ENCODE measurements at regions not wholly inside any gene's neighbourhood (a gene's known extent, or its start where the extent isn't known, plus 50 kb on each side); places are given as distances from the start of the nearest gene placed in this dataset.
"Not testable (repeated sequence)": the region's sequence is repeated elsewhere in the genome, so short reads cannot be mapped to it uniquely, and the experiment has no call there.

DNA sequence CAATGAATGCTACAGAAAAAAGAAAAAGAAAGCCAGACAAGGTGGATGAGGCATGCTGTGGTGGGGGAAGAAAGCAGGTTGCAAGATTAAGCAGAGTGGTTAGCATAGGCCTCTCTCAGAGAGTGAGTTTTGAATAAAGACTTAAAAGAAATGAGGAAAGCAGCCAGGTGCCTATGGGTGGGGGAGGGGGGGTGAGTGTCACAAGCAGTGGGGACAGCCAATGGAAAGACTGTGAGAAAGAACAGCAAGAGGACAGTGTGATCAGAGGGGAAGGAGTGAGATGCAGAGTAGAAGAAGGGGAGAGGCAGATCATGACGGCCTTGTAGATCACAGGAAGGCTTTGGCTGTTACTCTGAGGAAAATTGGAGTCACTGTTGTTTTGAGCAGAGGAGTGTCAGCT, 162.5 kb downstream of the SOX3 start:
- no peak for DNase-seq (ENCODE audit: low read depth in 2 of 2)

DNA sequence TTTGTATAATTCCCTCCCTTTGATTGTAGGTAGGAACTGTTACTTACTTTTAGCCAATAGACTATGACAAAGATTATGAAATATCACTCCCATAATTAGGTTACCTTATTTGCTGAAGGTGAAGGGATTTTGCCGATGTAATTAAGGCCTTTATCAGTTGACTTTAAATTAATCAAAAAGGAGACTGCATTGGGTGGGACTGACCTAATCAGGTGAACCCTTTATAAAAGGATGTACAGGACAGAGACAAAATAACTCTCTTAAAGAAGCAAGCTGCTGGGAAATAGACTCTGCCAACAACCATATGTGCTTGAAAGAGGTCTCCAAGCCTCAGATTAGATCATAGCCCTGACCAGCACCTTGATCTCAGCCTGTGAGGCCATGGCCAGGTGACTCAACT, 167.6 kb downstream of the SOX3 start:
- no peak for DNase-seq (ENCODE audit: low read depth in 2 of 2)

DNA sequence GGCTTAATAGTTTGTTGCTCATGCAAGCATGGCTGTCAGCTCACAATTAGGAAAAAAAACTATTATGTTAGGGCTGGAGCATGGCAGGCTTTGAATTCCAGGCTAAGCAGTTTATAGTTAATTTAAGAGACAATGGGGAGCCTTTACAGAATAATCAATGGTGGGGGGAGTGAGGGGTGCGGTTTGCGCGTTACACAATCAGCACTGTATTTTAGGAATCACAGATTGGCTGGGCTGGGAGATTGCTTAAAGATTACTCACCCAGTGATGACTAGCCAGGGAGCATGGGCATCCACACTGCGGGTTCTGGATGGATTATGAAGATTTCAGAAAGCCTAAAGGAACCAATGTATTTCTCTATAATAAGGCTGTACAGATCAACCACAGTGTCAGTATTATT, 186.6 kb downstream of the SOX3 start:
- no peak for DNase-seq (ENCODE audit: low read depth in 2 of 2)

DNA sequence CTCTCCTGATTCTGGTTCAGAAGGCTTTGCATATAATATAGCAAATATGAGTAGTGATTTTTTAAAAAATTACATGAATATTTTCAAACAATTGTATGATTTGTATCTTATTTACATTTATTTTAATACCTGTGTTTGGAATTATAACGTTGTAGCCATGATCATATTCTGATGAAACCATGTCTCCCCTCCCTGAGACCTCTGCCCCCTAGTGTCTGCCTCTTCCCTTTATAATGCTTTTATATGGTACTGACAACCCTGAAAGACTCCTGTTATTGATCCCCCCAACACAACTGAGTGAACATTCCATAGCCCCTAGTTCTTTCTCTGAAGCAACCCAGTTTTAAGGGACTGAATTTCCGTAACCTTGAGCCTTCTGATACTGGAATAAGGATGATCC, 187.4 kb downstream of the SOX3 start:
- no peak for DNase-seq (ENCODE audit: low read depth in 2 of 2)

DNA sequence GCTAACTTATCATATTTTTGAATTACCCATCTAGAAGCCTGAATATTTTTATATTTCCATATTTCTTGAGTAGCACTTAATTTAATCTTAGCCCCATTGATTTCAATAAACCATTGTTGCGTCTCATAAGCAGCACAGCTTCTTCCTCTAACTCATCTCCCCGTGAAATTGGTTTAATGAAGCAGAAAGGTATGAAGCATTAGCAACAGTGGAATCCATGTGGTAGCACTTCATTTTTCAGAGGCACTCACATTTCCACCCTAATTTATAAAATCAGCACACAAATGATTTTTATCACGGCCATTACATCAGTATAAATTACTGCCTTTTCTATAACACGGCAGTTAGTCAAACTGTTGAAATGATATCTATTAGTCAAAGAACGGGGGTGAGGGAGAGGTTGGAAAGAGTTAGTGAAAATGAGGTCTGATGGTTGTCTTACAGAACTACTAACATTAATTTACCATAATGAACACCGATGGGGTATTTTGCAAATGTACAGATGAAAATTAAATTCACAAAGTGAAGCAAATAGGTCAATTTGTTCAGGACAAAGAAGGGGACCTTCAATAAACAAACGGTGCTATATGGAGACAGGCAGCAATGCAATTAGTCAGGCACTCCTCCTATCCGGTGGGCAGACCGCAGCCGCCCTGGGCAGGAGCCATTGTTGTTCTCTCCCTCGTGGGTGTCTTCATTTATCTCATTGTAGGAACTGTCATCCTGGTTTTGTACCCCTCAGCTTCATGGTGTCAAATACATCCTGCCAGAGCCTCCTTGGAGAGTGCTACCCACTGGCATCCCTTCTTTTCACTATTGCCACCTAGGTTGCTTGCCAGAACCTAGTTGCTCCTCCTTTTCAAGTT, 205.7 kb downstream of the SOX3 start:
- DNase-seq (ENCODE audit: low read depth in 2 of 2): no peak

DNA sequence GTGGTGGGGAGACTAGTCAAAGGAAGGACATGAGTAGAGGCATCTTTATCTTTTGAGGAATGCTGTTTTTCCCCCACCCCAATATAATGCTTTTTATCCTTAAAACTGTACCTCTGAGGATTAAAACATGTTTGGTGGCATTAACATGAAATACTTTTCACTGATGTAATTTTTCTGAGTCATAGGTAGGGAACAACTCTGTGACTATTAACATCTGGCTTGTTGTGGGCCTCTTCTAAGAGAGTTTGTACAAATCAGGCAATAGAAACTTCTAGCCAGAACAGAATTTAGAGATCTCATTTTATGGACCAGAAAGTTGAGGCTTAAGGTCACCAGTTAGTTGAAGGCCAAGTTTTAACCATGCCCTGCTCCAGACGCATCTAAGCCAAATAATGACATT, 207.6 kb downstream of the SOX3 start:
- no peak for DNase-seq (ENCODE audit: low read depth in 2 of 2)

DNA sequence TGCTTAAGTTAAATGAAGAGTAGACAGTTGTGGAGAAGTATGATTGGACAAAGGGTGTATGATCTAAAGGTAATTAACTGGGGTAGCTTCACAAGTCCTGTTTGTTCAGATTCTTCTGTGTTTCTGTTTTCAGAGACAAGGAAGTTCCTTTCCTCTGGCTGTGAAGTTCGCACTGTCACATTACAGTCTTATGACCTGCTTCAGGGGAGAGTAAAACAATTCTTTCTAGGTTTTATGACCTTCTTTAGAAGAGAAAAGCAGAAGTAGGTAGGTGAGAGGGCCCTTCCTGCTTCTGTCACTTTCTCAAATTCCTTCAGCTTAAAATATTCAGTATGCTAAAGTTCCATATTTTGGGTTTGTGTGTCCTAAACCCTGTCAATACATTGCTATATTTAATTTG, 211.9 kb downstream of the SOX3 start:
- DNase-seq (ENCODE audit: low read depth in 2 of 2): no peak

DNA sequence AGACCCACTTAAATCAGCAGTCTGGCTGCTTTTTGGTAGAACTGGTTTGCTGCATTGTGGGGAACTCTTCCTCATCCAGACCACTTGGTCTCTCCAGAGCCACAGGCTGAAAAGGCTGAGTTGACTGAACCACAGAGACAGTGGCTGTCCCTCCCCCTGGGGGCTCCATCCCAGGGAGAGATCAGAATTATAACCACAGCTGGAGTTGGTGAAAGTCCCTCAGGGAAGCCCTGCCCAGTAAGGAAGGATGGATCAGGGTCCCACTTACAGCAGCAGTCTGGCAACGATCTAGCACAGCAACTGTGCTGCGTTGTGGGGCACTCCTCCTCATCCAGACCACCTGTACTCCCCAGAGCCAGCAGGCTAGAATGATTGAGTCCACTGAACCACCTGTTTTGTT, 212.7 kb downstream of the SOX3 start:
- DNase-seq (ENCODE audit: low read depth in 2 of 2): no peak

DNA sequence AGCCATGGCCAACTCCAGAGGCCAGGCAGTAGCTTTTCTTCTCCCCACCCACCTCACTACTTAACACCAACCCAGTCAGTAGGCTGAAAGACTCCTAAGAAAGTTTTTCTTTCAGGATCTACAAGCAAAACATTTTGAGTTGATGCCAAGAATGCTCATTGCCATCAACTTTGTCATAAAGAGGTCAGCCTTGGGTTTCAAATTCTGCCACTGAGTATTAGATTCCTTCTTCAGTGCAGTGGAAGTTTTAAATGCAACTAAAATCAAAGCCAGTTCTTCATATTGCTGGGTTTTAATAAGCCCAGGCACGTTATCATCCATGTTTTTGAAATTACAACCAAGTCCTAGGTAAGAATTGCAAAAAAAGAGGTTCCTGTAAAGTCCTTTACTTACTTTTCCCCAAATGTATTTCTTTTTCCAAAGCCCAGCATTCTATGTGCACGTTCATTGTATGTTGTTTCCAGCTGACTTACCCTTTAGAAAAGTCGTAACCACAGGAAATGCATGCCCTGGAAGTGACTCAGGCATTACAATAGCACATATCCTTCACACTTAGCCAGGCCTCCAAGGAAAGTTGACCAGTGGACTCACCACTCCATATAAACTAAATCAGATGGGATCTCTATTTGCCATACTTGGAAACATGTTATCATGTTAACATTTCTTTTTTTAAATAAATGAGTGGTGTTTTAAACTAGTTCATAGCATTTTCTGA, 229.9 kb downstream of the SOX3 start:
- no peak for DNase-seq (ENCODE audit: low read depth in 2 of 2)

DNA sequence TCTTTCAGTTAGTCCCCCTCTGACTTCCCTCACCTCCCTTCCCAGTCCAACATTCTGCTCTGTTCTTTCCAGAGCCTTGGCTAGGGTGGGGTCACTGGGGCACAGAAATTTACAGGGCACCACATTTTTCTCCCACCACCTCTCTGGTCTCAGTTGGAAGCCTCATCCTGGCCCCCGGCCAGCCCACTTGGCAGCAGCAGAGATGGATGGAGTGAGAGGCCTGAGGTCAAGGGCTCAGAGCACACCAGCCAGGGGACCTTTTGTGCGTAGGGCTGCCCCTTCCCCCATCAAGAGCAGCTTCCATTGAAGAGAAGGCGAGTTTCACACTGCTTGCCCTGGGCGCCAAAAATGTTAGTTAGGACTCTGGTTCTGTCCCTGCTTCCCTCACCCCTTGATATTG, 230.9 kb downstream of the SOX3 start:
- DNase-seq (ENCODE audit: low read depth in 2 of 2): no peak

DNA sequence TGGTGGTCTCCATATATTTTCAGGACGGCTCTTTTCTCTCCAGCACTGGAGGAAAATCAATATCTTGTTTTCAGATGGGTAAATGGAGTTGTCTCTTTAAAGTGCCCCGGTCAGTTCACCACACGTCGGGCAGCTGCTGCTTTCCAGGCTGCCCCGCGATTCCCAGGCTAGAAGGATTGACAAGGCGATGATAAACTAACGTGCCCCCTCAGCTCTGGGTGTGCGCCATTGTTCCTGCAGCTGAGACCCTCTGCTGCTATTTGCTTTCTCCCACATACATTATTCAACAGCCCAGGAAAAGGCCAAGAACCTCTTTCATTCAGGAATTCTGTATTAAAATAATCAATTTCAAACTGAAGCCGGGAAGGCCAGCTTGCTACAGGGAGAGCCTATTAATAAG, 254.5 kb downstream of the SOX3 start:
- no peak for DNase-seq (ENCODE audit: low read depth in 2 of 2)

DNA sequence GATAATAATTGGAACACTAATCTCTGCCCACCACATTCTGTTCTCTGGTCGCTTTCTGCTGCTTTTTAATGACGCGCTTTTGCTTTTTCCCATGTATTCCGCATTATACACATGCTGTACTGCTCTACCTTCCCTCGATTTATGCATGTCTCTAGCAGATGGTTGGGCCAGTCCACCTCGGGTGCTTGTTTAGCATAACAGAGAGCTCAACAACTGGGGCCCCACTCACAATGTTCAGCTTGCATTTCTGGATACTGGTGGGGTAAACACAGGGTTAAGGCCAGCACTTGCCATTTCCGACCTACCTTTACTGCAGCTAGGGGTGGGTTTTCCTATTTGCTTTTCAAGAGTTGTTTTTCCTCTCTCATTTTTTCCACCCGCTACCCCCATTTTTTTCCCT, 255.8 kb downstream of the SOX3 start:
- DNase-seq (ENCODE audit: low read depth in 2 of 2): no peak

DNA sequence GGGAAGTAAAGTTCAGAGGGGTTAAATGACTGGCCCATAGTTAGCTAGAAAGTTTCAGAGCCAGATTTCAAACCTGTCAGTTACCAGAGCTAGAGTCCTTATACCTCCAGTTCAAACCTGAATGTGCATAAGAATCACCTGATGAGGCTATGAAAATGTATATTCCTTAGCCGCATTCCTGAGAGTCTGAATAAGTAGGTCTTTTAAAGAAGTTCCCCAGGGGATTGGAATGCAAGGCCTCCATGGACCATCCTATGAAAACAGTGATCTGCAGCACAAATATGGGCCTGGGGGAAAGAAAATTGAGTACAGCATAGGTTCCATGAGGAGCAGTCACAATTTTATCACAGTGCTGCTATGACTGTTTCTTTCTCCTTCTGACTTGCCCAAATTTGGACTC, 263.9 kb upstream of the CXorf66 start:
- DNase-seq (ENCODE audit: low read depth in 2 of 2): no peak

DNA sequence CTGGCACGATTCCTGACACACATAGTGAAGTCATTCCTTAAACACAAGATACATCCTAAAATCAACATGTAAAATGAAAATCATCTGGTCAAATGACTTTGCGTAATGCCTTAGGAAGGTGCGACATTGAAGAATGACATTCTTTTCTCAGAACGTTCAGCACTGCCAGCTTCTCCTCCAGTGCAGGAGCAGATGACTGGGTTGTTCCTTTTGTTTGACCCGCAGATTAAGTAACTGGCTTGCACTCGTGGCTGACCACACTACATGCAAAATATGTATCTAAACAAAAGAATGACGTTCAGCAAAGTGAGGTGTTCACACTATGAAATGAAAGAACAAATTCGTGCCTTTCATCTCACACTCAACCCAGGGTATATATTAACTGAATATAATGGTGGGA, 260.7 kb upstream of the CXorf66 start:
- DNase-seq (ENCODE audit: low read depth in 2 of 2): not testable (repeated sequence)

DNA sequence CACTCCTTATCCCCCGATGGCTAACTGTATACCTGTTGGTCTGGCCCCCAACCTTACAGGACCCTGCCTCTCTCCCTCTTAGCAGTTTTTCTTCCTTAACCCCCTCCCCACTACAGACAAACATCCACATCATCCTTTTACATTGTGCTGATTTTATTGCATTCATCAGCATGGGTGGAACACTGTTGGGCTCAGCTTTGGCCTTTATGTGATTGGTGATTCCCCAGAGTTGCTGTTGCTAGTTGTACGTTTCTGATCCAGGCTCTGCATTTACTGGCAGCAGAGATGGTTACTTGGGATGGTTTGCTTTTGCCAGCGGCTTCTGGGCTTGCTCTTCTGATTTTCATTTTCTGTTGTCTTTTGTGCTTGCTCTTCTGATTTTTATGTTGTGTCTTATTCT, 250.6 kb upstream of the CXorf66 start:
- DNase-seq (ENCODE audit: low read depth in 2 of 2): not testable (repeated sequence)

DNA sequence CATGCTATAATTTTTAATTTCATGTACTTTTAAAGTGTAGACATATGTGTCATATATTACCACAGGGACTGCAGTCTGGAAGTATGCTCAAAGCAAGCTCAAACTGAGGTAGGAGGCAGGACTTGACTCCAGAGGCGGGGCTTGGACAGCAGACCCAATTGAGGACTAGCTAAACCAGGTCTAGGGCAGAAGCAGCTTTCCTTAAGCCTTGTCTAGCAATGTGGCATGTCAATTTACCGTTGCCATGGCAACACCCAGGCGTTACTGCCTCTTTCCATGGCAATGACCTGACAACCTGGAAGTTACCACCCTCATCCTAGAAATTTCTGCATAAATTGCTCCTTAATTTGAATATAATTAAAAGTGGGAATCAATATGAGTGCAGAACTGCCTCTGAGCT, 249.2 kb upstream of the CXorf66 start:
- not testable (repeated sequence) for DNase-seq (ENCODE audit: low read depth in 2 of 2)

DNA sequence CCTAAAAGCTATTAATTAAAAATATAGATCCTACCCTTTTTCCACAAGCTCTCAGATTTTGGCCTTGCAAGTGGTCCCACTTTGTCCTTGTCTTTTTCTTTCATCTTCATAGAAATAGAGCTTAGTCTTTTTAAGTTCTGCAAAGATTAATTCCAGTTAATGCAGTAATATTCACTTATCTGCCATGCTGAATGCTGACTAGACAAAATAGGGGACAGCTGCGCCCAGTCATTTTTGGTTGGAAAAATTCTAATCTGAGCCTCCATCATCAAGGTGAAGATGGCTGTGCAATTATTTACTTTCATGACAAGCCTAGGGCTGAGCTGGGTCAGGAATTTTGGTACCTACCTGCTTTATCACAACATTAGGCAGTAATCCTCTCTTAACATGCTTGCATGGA, 241.3 kb upstream of the CXorf66 start:
- no peak for DNase-seq (ENCODE audit: low read depth in 2 of 2)

DNA sequence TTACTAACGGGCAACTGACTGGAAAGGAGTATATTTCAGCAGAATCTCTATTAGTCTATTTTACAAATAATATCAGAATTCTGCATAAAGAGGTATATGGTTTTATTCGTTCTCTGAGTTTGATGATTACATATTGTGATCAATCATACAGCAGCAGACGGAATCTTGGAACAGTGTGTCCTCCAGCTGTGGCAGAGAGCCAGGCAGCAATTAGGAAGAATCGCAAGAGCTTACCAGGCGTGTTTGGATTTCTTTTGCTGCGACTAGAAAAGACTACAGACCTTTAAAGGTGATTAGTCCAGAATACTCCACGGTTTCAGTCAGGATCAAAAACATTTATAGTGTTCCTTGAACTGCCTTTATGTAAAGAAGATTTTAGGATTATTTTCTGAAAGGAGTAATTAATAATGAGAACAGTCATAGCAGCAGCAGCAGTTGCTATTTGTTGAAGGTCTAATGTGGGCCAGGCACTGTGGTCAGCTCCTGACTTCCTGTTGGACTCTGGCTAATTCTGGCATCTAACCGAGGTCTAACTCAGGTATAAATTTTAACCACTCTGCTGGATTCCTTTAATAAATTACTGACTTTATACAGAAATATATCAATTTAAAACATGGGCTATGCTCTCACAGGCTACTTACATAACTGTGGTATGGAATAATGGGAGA, 225.3 kb upstream of the CXorf66 start:
- no peak for DNase-seq (ENCODE audit: low read depth in 2 of 2)

DNA sequence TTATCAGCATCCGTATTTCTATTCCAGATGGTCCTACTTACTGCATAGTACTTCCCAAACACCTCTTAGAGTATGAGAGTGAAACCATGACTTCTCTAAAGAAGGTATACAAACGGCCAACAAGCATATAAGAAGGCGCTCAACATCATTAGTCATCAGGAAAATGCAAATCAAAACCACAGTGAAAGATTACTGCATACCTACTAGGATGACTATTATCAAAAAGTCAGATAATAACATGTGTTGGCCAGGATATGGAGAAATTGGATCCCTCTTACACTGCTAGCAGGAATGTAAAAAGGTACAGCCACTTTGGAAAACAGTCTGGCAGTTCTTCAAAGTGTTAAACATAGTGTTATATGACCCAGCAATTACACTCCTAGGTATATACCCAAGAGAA, 215.3 kb upstream of the CXorf66 start:
- DNase-seq (ENCODE audit: low read depth in 2 of 2): no peak

DNA sequence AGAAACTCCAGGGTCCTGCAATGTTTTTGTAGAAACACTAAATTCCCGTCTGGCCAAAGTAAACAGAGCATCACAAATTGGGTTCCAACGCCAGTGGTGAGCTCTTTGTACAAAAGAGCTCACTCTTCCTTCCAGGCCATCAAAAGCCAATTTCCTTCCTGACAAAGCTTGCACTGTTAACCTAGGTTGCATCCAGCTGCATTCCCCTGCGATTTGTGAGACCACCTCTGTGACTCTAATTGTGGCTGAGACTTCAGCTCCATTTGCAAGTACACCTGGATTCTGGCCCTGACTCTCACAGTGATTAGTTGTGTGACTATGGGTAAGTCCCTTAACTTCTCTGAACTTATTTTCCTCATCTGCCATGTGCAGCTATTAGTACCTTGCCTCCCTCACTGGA, 212.5 kb upstream of the CXorf66 start:
- no peak for DNase-seq (ENCODE audit: low read depth in 2 of 2)

DNA sequence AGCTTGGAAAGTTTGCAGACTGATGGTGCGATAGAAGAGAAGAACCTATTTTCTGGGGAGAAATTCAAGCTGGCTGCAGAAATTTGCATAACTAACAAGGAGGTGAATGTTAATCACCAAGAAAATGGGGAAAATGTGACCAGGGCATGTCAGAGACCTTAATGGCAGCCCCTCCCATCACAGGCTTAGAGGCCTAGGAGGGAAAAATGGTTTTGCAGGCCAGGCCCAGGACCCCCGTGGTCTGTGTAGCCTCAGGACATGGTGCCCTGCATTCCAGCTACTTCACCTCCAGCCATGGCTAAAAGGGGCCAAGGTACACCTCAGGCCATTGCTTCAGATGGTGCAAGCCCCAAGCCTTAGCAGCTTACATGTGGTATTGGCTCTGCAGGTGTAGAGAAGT, 207.1 kb upstream of the CXorf66 start:
- DNase-seq (ENCODE audit: low read depth in 2 of 2): no peak

DNA sequence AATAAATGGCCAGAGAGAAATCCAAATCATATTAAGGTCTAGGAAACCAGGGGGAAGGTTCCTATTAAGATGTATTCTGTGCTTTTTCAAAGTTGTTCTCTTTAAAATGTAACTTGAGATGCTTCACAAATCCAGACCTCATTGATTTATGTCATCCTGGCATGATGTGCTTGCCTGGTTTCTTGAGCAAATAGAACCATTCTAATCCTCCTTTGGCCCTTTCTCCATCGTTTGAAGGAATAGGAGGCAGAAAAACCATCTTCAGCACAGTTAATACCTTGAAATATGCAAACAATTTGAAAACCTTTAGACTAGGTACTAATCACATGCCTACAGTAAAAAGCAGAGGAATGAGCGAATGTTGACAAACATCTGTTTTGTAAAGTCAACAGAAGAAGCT, 202.2 kb upstream of the CXorf66 start:
- DNase-seq (ENCODE audit: low read depth in 2 of 2): no peak

DNA sequence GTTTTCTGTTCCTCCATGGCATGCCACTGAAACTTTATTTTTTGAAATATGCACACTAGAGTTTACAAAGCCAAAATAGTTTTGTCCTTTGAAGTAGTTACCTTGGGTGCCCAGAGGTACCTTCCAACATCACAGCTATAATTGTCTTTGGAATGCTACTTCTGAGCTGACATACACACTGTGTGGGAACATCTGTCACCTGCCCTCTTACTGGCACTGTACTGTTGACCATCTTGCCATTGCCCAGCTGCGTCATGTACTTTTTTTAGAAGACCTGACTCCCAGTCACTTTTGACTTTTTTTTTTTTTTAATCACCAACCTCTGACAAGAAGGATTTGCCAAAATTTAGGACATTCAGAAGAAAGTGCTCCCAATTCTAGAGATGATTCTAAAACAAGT, 200.5 kb upstream of the CXorf66 start:
- no peak for DNase-seq (ENCODE audit: low read depth in 2 of 2)

All from stimulated activated CD4-positive, alpha-beta T cell treated with anti-CD3 and anti-CD28 coated beads, Interleukin-12 subunit alpha, Interleukin-12 subunit beta, amount 100 ng/mL, for 24 hours (primary cell).